ENCODE measurements at regions not wholly inside any gene's neighbourhood (a gene's known extent, or its start where the extent isn't known, plus 50 kb on each side); places are given as distances from the start of the nearest gene placed in this dataset.
"Not testable (repeated sequence)": the region's sequence is repeated elsewhere in the genome, so short reads cannot be mapped to it uniquely, and the experiment has no call there.

DNA sequence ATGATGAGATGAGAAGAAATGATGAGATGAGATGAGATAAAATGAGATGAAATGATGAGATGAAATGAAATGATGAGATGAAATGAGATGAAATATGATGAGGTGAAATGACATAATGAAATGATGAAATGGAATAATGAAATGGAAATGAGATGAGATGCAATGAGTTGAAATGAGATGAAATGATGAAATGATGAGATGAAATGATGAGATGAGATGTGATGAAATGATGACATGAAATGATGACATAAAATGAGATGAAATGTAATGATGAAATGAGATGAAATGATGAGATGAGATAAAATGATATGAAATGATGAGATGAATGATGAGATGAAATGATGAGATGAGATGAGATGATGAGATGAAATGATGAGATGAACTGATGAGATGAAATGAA, 340.2 kb upstream of the PLGLB1 start:
- H3K4me3 ChIP-seq (ENCODE audit: low read length); DNase-seq (ENCODE audit: low read depth): not testable (repeated sequence)

DNA sequence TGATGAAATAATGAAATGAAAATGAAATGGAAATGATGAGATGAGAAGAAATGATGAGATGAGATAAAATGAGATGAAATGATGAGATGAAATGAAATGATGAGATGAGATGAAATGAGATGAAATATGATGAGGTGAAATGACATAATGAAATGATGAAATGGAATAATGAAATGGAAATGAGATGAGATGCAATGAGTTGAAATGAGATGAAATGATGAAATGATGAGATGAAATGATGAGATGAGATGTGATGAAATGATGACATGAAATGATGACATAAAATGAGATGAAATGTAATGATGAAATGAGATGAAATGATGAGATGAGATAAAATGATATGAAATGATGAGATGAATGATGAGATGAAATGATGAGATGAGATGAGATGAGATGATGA, 342.7 kb upstream of the PLGLB1 start:
- not testable (repeated sequence) for DNase-seq (ENCODE audit: low read depth)

DNA sequence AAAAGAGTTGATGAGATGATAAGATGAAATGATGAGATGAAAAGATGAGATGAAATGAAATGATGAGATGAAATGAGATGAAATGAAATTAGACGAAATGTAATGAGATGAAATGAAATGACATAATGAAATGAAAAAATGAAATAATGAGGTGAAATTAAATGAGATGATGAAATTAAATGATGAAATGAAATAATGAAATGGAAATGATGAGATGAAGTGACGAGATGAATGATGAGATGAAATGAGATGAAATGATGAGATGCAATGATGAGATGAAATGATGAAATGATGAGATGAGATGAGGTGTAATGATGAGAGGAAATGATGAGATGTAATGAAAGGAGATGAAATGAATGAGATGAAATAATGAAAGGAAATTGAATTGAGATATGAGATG, 343.4 kb upstream of the PLGLB1 start:
- not testable (repeated sequence) for H3K4me3 ChIP-seq (ENCODE audit: low read length); DNase-seq (ENCODE audit: low read depth)

More for the DNA sequence above, 342.7 kb upstream of the PLGLB1 start:
- H3K4me3 ChIP-seq (ENCODE audit: low read length) = not testable (repeated sequence)

DNA sequence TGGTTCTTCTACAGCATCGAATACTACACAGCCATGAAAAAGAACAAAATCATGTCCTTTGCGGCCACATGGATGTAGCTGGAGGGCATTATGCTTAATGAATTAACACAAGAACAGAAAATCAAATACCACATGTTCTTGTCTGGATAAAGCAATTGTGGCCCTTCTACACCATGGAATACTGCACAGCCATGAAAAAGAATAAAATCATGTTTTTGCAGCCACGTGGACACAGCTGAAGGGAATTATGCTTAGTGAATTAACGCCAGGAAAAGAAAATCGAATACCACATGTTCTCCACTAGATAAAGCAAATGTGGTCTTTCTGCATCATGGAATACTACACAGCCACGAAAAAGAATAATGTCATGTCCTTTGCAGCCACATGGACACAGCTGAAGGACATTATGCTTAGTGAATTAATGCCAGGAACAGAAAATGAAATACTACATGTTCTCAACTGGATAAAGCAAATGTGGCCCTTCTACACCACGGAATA, 361.8 kb upstream of the PLGLB2 start:
- not testable (repeated sequence) for DNase-seq (ENCODE audit: low read depth); H3K4me3 ChIP-seq (ENCODE audit: low read length)

DNA sequence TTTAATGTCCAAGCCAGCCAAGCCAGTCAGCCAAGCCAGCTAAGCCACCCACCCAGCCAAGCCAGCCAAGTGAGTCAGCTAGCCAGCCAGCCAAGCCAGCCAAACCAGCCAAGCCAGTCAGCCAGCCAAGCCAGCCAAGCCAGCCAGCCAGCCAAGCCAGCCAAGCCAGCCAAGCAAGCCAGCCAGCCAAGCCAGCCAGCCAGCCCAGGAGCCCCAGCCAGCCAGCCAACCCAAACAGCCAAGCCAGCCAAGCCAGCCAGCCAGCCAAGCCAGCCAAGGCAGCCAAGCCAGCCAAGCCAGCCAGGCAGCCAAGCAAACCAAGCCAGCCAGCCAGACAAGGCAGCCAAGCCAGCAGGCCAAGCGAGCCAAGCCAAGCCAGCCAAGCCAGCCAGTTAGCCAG, 352.1 kb upstream of the PLGLB2 start:
- DNase-seq (ENCODE audit: low read depth); H3K4me3 ChIP-seq (ENCODE audit: low read length): not testable (repeated sequence)

DNA sequence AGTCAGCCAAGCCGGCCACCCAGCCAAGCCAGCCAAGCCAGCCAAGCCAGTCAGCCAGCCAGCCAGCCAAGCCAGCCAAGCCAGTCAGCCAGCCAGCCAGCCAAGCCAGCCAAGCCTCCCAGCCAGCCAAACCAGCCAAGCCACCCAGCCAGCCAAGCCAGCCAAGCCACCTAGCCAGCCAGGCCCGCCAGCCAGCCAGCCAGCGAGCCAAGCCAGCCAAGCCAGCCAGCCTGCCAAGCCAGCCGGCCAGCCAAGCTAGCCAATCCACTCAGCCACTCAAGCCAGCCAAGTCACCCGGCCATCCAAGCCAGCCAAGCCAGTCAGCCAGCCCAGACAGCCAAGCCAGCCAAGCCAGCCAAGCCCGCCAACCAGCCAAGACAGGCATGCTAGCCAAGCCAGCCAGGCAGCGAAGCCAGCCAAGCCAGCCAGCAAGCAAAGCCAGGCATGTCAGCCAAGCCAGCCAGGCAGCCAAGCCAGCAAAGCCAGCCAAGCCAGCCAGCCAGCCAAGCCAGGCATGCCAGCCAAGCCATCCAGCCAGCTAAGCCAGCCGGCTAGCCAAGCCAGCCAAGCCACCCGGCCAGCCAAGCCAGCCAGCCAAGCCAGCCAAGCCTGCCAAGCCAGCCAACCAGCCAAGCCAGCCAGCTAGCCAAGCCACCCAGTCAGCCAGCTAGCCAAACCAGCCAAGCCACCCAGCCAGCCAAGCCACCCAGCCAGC, 351.2 kb upstream of the PLGLB2 start:
- DNase-seq (ENCODE audit: low read depth) = not testable (repeated sequence)

DNA sequence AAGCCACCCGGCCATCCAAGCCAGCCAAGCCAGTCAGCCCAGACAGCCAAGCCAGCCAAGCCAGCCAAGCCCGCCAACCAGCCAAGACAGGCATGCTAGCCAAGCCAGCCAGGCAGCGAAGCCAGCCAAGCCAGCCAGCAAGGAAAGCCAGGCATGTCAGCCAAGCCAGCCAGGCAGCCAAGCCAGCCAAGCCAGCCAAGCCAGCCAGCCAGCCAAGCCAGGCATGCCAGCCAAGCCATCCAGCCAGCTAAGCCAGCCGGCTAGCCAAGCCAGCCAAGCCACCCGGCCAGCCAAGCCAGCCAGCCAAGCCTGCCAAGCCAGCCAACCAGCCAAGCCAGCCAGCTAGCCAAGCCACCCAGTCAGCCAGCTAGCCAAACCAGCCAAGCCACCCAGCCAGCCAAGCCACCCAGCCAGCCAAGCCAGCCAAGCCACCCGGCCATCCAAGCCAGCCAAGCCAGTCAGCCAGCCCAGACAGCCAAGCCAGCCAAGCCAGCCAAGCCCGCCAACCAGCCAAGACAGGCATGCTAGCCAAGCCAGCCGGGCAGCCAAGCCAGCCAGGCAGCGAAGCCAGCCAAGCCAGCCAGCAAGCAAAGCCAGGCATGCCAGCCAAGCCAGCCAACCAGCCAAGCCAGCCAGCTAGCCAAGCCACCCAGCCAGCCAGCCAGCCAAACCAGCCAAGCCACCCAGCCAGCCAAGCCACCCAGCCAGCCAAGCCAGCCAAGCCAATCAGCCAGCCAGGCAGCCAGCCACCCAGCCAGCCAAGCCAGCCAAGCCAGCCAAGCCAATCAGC, 350.4 kb upstream of the PLGLB2 start:
- H3K4me3 ChIP-seq (ENCODE audit: low read length); DNase-seq (ENCODE audit: low read depth): not testable (repeated sequence)

More for the DNA sequence above, 351.2 kb upstream of the PLGLB2 start:
- H3K4me3 ChIP-seq (ENCODE audit: low read length) = not testable (repeated sequence)

DNA sequence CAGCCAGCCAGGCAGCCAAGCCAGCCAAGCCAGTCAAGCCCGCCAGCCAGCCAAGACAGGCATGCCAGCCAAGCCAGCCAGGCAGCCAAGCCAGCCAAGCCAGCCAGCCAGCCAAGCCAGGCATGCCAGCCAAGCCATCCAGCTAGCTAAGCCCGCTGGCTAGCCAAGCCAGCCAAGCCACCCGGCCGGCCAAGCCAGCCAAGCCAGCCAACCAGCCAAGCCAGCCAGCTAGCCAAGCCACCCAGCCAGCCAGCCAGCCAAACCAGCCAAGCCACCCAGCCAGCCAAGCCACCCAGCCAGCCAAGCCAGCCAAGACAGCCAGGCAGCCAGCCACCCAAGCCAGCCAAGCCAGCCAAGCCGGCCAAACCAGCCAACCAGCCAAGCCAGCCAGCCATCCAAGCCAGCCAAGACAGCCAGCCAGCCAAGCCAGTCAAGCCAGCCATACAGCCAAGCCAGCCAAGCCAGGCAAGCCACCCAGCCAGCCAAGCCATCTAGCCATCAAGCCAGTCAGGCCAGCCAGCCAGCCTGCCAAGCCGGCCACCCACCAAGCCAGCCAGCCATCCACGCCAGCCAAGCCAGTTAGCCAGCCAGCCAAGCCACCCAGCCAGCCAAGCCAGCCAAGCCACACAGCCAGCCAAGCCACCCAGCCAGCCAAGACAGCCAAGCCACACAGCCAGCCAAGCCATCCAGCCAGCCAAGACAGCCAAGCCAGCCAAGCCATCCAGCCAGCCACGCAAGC, 349.2 kb upstream of the PLGLB2 start:
- DNase-seq (ENCODE audit: low read depth); H3K4me3 ChIP-seq (ENCODE audit: low read length): not testable (repeated sequence)

DNA sequence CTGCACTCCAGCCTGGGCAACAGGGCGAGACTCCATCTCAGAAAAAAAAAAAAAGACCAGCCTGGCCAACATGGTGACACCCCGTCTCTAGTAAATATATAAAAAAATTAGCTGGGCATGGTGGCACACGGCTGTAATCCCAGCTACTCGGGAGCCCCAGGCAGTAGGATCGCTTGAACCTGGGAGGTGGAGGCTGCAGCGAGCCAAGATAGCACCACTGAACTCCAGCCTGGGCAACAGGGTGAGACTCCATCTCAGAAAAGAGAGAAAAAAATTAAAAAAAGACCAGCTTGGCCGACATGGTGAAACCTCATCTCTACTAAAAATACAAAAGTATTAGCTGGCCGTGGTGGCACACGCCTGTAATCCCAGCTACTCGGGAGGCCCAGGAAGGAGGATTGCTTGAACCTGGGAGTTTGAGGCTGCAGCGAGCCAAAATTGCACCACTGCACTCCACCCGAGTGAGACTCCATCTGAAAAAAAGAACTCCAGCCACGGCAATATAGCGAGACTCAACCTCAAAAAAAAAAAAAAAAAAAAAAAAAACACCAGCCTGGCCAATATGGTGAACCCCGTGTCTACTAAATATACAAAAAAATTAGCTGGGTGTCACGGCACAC, 346.1 kb upstream of the PLGLB2 start:
- no peak overlapping the region for H3K4me3 ChIP-seq (ENCODE audit: low read length)
- DNase-seq (ENCODE audit: low read depth) = no peak
- TF ChIP-seq, protein P1, sequence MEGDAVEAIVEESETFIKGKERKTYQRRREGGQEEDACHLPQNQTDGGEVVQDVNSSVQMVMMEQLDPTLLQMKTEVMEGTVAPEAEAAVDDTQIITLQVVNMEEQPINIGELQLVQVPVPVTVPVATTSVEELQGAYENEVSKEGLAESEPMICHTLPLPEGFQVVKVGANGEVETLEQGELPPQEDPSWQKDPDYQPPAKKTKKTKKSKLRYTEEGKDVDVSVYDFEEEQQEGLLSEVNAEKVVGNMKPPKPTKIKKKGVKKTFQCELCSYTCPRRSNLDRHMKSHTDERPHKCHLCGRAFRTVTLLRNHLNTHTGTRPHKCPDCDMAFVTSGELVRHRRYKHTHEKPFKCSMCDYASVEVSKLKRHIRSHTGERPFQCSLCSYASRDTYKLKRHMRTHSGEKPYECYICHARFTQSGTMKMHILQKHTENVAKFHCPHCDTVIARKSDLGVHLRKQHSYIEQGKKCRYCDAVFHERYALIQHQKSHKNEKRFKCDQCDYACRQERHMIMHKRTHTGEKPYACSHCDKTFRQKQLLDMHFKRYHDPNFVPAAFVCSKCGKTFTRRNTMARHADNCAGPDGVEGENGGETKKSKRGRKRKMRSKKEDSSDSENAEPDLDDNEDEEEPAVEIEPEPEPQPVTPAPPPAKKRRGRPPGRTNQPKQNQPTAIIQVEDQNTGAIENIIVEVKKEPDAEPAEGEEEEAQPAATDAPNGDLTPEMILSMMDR (conservative IDR thresholded peaks at IDR 0.05; ENCODE audit: low read depth, low read length) = no peak

DNA sequence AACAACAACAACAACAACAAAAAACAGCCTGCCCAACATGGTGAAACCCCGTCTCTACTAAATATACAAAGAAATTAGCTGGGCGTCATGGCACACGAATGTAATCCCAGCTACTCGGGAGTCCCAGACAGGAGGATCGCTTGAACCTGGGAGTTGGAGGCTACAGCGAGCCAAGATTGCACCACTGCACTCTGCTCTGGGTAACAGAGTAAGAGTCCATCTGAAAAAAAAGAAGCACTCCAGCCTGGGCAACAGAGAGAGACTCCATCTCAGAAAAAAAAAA, 344.1 kb upstream of the PLGLB2 start:
- no peak for DNase-seq (ENCODE audit: low read depth)
- no peak overlapping the region for H3K4me3 ChIP-seq (ENCODE audit: low read length)
- TF ChIP-seq, protein P1 (conservative IDR thresholded peaks at IDR 0.05; ENCODE audit: low read depth, low read length) = no peak

DNA sequence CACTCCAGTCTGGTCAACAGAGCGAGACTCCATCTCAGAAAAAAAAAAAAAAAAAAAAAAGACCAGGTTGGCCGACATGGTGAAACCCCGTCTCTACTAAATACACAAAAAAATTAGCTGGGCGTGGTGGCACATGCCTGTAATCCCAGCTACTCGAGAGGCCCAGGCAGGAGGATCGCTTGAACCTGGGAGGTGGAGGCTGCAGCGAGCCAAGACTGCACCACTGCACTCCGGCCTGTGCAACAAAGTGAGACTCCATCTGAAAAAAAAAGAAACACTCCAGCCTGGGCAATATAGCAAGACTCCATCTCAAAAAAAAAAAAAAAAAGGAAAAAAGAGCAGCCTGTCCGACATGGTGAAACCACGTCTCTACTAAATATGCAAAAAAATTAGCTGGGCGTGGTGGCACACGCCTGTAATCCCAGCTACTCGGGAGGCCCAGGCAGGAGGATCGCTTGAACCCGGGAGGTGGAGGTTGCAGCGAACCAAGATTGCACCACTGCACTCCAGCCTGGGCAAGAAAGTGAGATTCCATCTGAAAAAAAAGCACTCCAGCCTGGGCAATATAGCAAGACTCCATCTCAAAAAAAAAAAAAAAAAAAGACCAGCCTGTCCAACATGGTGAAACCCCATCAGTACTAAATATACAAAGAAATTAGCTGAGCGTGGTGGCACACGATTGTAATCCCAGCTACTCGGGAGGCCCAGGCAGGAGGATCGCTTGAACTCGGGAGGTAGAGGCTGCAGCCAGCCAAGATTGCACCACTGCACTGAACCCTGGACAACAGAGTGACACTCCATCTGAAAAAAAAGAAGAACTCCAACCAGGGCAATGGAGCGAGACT, 343.3 kb upstream of the PLGLB2 start:
- H3K4me3 ChIP-seq (ENCODE audit: low read length); DNase-seq (ENCODE audit: low read depth): not testable (repeated sequence)

DNA sequence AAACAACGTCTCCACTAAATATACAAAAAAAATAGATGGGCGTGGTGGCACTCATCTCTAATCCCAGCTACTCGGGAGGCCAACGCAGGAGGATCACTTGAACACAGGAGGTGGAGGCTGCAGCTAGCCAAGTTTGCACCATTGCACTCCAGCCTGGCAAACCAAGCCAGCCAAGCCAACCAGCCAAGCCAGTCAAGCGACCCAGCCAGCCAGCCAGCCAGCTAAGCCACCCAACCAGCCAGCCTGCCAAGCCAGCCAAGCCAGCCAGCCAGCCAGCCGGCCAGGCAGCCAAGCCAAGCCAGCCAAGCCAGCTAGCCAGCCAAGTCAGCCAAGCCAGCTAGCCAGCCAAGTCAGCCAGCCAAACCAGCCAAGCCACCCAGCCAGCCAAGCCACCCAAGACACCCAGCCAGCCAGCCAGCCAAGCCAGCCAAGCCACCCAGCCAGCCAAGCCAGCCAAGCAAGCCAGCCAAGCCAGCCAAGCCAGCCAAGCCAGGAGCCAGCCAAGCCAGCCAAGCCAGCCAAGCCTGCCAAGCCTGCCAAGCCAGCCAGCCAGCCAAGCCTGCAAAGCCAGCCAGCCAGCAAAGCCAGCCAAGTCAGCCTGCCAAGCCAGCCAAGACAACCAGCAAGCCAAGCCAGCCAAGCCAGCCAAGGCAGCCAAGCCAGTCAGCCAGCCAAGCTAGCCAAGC, 342.2 kb upstream of the PLGLB2 start:
- not testable (repeated sequence) for DNase-seq (ENCODE audit: low read depth); H3K4me3 ChIP-seq (ENCODE audit: low read length)

DNA sequence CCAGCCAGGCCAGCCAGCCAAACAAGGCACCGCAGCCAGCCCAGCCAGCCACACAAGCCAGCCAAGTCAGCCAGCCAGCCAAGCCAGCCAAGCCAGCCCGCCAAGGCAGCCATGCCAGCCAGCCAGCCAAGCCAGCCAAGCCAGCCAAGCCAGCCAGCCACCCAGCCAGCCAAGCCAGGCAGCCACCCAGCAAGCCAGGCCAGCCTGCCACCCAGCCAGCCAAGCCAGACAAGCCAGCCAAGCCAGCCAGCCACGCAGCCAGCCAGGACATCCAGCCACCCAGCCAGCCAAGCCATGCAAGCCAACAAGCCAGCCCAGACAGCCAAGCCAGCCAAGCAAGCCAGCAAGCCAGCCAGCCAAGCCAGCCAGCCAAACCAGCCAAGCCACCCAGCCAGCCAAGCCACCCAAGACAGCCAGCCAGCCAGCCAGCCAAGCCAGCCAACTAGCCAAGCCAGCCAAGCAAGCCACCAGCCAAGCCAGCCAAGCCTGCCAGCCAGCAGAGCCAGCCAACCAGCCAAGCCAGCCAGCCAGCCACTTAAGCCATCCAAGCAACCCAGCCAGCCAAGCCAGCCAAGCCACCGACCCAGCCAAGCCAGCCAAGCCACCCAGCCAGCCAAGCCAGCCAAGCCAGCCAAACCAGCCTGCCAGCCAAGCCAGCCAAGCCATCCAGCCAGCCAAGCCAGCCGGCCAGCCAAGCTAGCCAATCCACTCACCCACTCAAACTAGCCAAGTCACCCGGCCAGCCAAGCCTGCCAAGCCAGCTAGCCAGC, 341.3 kb upstream of the PLGLB2 start:
- DNase-seq (ENCODE audit: low read depth); H3K4me3 ChIP-seq (ENCODE audit: low read length): not testable (repeated sequence)

DNA sequence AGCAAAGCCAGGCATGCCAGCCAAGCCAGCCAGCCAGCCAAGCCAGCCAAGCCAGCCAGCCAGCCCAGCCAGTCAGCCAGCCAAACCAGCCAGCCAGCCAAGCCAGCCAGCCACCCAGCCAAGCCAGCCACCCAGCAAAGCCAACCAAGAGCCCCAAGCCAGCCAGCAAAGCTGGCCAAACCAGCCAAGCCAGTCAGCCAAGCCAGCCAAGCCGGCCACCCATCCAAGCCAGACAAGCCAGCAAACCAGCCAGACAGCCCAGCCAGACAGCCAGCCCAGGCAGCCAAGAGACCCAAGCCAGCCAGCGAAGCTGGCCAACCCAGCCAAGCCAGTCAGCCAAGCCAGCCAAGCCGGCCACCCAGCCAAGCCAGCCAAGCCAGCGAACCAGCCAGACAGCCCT, 338.3 kb upstream of the PLGLB2 start:
- not testable (repeated sequence) for H3K4me3 ChIP-seq (ENCODE audit: low read length); DNase-seq (ENCODE audit: low read depth)

DNA sequence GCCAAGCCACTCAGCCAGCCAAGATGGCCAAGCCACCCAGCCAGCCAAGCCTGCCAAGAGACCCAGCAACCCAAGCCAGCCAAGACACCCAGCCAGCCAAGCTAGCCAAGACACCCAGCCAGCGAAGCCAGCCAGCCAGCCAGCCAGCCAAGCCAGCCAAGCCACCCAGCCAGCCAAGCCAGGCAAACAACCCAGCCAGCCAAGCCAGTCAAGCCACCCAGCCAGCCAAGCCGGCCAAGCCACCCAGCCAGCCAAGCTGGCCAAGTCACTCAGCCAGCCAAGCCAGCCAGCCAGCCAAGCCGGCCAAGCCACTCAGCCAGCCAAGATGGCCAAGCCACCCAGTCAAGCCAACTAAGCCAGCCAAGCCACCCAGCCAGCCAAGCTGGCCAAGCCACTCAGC, 337.5 kb upstream of the PLGLB2 start:
- DNase-seq (ENCODE audit: low read depth); H3K4me3 ChIP-seq (ENCODE audit: low read length): not testable (repeated sequence)

All from retinal pigment epithelial cell (primary cell).